Stimulated activated CD4-positive, alpha-beta T cell treated with anti-CD3 and anti-CD28 coated beads, TNF-alpha, amount 100 ng/mL, for 48 hours (primary cell): ENCODE measurements at regions not wholly inside any gene's neighbourhood (a gene's known extent, or its start where the extent isn't known, plus 50 kb on each side); places are given as distances from the start of the nearest gene placed in this dataset.
"Not testable (repeated sequence)": the region's sequence is repeated elsewhere in the genome, so short reads cannot be mapped to it uniquely, and the experiment has no call there.

Experiments used
- DNase-seq, 3 donors: peaks; one replicate each; pipeline ENCODE4 v3.0.0-alpha.2; 2020; ENCODE audit warnings: low read depth in 3 of 3

GRCh38 chr6:85864453-85865401 lies 222.0 kb upstream of the SYNCRIP start:
- DNase-seq = no peak

GRCh38 chr6:85856235-85856634 lies 213.5 kb upstream of the SYNCRIP start:
- DNase-seq = no peak

DNA sequence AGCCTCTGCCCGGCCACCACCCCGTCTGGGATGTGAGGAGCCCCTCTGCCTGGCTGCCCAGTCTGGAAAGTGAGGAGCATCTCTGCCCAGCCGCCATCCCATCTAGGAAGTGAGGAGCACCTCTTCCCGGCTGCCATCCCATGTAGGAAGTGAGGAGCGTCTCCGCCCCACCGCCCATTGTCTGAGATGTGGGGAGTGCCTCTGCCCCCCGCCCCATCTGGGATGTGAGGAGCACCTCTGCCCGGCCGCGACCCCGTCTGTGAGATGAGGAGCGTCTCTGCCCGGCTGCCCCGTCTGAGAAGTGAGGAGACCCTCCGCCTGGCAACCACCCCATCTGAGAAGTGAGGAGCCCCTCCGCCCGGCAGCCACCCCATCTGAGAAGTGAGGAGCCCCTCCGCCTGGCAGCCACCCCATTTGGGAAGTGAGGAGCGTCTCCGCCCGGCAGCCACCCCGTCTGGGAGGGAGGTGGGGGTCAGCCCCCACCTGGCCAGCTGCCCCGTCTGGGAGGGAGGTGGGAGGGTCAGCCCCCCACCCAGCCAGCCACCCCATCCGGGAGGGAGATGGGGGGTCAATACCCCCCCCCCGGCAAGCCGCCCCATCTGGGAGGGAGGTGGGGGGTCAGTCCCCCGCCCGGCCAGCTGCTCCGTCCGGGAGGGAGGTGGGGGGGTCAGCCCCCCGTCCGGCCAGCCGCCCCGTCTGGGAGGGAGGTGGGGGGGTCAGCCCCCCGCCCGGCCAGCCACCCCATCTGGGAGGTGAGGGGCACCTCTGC lies 195.8 kb upstream of the SYNCRIP start:
- not testable (repeated sequence) for DNase-seq

GRCh38 chr6:85828973-85829372 lies 186.3 kb upstream of the SYNCRIP start:
- no peak for DNase-seq

DNA sequence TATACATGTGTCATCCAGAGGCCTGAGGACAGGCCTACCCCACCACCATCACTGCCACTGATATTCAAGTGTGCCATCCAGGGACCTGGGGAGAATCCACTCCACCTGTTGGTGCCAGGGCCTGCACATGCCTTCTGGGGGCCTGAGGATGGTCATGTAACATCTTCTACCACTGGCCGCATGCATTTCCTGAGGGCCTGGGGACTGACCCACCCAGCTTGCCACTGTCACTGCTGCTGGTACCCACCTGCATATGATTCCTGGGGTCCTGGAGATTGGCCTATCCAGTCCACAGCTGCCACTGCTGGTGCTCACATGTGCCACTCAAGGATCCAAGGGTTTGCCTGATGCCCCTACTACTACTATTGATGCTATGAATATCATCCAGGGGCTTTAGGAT lies 184.3 kb upstream of the SYNCRIP start:
- DNase-seq = no peak

DNA sequence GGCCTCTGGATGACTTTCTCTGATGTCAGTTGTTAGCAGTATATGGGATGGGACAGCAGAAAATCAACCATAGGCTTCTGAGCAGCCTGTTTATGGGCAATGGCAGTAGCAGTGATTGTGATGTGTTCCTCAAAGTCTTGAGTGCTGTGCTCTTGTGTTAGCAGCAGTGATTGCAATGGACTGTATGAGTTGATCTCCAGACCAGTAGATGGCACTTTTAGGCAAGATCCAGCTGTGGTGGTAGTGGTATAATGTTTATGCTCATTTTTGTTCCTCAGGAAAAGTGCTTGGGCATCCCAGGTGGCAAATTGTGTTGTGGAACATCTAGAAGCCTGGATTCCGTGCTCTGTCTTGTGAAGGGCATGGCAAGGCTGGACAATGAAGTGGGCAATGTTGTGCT lies 181.6 kb upstream of the SYNCRIP start:
- DNase-seq = no peak

DNA sequence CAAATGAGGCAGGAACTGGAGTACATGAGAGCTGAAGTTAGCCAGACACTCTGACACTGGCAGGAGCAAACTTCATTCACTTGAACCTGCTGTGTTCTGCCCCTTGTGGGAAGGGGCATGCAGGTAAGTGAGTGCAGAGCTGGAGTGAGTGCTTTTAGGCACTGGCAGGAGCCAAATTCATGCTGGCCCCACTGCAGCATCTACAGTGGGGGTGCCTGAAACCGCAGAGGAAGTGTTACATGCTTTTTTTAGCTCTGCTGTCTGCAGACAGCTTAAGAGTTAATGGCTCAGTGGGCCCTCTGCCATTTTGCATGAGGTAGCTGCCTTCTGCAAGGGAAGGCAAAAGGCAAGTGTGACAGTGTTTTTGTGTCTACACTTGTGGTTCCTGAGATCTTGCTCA lies 167.9 kb upstream of the SYNCRIP start:
- DNase-seq = no peak

- no peak for DNase-seq
Measured at GRCh38 chr6:85803721-85804120, 161.0 kb upstream of the SYNCRIP start.

- DNase-seq = no peak
Measured at GRCh38 chr6:85802162-85802561, 159.5 kb upstream of the SYNCRIP start.

DNA sequence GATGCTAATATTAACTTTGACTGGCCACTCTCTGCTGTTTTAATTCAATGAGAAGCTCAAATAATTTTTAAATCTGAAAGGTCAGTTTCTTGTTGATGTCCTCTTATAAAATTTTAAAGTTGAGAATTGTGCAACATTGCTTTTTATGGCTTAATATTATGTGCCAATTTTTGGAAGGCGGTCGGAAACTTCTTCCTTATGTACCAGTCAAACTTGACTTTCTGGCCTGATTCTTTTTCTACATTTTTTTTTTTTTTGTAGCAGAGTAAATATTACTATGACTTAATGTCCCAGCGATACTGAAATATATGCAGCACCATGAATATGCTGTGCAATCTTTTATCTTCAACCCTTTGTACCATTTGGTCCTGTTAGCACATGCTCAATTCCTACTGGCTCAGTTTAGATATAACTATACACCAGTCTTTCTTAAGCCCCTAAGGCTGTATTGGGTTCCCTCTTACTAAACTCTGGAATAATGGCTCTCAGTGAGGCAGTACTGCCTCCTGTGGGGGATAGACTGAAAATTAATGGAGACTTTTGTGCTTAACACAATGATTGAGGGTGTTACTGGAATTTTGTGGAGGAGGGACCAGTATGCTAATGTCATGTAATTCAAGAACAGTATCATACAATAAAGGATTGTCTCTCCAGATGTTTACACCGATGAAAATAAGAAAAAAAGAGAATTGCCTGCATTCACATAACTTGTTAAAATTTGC lies 156.4 kb upstream of the SYNCRIP start:
- DNase-seq = no peak

DNA sequence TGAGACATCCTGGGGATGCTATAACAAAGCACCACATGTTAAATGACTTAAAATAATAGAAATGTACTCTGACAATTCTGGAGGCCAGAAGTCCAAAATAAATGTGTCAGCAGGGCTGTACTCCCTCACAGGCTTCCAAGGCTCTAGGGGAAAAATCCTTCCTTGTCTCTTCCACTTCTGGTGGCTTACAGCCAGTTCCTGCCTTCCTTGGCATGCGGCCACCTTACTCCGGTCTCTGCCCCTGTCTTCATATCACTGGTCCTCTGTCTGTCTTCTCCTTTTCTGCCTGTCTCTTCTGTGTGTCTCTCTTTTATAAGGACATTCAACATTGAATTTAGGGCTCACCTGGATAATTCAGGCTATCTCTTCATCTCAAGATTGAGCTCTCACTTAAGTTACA lies 155.3 kb upstream of the SYNCRIP start:
- no peak for DNase-seq

DNA sequence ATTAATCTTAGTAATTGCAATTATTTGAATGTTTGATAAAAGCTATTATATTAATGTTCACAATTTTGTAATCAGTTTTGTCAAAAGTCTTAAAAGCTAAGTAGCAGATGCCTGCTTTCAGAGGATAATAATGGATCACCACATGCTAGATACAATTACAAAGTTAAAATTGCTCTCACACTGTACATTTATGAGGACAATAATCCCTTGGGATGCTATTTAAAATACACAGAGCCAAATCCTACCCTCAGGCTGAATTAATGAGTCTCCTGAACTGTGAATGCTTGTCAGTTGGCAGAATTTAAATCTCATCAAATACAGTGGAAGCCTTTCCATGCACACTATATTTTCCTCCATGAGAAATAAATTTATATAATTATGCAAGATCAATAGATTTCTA lies 153.3 kb upstream of the SYNCRIP start:
- DNase-seq = no peak

DNA sequence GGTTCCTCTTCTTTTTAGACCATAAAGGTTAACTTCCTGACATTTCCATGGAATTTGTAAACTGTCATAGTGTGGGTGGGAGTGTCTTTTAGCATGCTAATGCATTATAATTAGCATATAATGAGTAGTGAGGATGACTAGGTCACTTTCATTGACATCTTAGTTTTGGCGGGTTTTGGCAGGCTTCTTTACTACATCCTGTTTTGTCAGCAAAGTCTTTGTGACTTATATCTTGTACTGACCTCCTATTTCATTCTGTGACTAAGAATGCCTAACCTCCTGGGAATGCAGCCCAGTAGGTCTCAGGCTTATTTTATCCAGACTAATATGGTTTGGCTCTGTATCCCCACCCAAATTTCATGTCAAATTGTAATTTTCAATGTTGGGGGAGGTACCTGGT lies 149.6 kb upstream of the SYNCRIP start:
- no peak for DNase-seq

DNA sequence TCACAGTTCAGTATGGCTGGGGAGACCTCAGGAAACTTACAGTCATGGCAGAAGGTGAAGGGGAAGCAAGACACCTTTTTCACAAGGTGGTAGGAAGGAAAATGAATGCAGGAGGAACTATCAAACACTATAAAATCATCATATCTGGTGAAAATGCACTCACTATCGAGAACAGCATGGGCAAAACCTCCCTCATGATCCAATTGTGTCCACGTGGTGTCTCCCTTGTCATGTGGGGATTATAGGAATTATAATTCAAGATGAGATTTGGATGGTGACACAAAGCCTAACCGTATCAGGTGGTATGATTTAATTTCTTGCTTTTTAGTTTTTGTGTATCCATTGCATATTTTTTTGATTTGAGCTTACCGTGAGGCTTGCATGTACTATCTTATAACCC lies 133.2 kb upstream of the SYNCRIP start:
- DNase-seq = no peak

GRCh38 chr6:85772641-85773040 lies 130.0 kb upstream of the SYNCRIP start:
- DNase-seq = no peak

DNA sequence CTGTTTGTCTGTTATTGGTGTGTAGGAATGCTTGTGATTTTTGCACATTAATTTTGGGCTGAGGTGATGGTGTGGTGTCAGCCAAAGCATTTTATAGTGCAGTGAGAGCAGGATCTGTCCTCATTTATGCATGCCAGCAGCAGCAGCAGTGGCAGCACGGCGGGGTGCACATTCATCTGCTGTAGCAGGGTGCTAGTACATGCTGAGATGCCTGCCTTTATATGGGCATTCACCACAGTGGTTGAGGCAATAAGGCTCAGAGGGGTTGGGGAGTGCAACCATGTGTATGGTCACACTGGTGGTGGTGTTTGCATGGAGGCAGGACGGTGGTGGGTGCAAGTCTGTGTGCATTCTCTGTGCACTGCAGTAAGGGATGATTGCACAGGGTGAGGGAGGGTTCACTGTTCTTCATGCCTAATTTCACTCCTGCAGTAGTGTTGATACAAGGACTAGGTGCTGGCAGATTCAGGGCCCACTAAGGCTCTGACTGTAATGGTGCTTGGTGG lies 129.3 kb upstream of the SYNCRIP start:
- DNase-seq = no peak

GRCh38 chr6:85771455-85771854 lies 128.8 kb upstream of the SYNCRIP start:
- DNase-seq = no peak

GRCh38 chr6:85764844-85765243 lies 122.2 kb upstream of the SYNCRIP start:
- no peak for DNase-seq

GRCh38 chr6:85756982-85757381 lies 114.3 kb upstream of the SYNCRIP start:
- DNase-seq = no peak

GRCh38 chr6:85754894-85755293 lies 112.2 kb upstream of the SYNCRIP start:
- no peak for DNase-seq

DNA sequence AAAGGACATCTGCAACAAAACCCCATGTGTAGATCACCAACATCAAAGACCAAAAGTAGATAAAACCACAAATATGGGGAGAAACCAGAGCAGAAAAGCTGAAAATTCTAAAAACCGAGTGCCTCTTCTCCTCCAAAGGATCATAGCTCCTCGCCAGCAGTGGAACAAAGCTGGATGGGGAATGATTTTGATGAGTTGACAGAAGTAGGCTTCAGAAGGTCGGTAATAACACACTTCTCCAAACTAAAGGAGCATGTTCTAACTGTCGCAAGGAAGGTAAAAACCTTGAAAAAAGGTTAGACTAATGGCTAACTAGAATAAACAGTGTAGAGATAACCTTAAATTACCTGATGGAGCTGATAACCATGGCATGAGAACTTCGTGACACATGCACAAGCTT lies 109.9 kb upstream of the SYNCRIP start:
- no peak for DNase-seq

- no peak for DNase-seq
Measured at GRCh38 chr6:85751374-85752055, 108.8 kb upstream of the SYNCRIP start.
